A673 (cell line): ENCODE measurements at regions not wholly inside any gene's neighbourhood (a gene's known extent, or its start where the extent isn't known, plus 50 kb on each side); places are given as distances from the start of the nearest gene placed in this dataset.

Source experiments
- CTCF ChIP-seq: fragments of 300-800, 200-600 bp; sonication (generic); conservative IDR thresholded peaks from 2 replicates; pipeline ENCODE4 v1.5.1; 2017; ENCODE audit warnings: low read depth, mild to moderate bottlenecking, antibody characterized with exemption, low read length, moderate library complexity, mixed read lengths
- EZH2 ChIP-seq: fragments of 200-600 bp; sonication (generic); IDR thresholded peaks from 2 replicates; pipeline ENCODE4 v1.6.1; 2017; ENCODE audit warnings: borderline replicate concordance, low read depth, mild to moderate bottlenecking, mixed read lengths, antibody characterized with exemption, low read length; ENCODE audit not compliant: poor library complexity, severe bottlenecking

GRCh38 chr3:152779653-152780052 lies 55.3 kb upstream of the P2RY1 start:
- TF ChIP-seq EZH2 (no peak), CTCF (no peak)
